ENCODE measurements at regions not wholly inside any gene's neighbourhood (a gene's known extent, or its start where the extent isn't known, plus 50 kb on each side); places are given as distances from the start of the nearest gene placed in this dataset.
A peak's percentile ranks its signal among the peaks of the same experiment; 100 is the strongest.
"Not testable (repeated sequence)": the region's sequence is repeated elsewhere in the genome, so short reads cannot be mapped to it uniquely, and the experiment has no call there.

DNA sequence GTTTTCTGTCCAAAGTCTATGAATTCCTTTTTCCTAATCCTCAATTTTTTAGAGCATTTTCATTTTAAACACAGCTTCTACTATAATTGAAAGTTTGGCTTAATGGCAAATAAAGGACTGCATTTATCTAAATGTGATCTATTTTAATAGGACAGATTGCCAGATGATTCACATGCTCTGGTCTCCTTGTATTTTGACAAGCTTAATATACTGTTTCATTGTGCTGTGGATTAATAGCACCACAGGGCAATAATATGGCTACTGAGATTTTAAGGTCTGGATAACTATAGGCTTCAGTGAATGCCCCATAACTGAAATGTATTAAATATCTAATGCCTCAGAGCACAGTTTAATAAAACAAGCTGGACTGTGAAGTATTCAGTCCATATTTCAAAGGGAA, 1362.8 kb downstream of the XPNPEP1 start:
- no peak overlapping the region for H3K4me3 Mint-ChIP-seq (ENCODE audit: unreplicated experiment)
- H3K27ac Mint-ChIP-seq (ENCODE audit: unreplicated experiment): no peak overlapping the region
- no peaks in the 10 kb centered on the region for H3K27me3 Mint-ChIP-seq (ENCODE audit: unreplicated experiment)
- no peak for DNase-seq (ENCODE audit: low spot score)
- TF ChIP-seq, protein P1, sequence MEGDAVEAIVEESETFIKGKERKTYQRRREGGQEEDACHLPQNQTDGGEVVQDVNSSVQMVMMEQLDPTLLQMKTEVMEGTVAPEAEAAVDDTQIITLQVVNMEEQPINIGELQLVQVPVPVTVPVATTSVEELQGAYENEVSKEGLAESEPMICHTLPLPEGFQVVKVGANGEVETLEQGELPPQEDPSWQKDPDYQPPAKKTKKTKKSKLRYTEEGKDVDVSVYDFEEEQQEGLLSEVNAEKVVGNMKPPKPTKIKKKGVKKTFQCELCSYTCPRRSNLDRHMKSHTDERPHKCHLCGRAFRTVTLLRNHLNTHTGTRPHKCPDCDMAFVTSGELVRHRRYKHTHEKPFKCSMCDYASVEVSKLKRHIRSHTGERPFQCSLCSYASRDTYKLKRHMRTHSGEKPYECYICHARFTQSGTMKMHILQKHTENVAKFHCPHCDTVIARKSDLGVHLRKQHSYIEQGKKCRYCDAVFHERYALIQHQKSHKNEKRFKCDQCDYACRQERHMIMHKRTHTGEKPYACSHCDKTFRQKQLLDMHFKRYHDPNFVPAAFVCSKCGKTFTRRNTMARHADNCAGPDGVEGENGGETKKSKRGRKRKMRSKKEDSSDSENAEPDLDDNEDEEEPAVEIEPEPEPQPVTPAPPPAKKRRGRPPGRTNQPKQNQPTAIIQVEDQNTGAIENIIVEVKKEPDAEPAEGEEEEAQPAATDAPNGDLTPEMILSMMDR (IDR thresholded peaks at IDR 0.05; ENCODE audit: unreplicated experiment): no peak
- H3K9me3 Mint-ChIP-seq (ENCODE audit: unreplicated experiment): no peaks in the 10 kb centered on the region
- H3K4me1 Mint-ChIP-seq (ENCODE audit: unreplicated experiment): peaks cover 3% of the 10 kb centered on the region
- no peaks in the 10 kb centered on the region for H3K36me3 Mint-ChIP-seq (ENCODE audit: low read depth, unreplicated experiment)

DNA sequence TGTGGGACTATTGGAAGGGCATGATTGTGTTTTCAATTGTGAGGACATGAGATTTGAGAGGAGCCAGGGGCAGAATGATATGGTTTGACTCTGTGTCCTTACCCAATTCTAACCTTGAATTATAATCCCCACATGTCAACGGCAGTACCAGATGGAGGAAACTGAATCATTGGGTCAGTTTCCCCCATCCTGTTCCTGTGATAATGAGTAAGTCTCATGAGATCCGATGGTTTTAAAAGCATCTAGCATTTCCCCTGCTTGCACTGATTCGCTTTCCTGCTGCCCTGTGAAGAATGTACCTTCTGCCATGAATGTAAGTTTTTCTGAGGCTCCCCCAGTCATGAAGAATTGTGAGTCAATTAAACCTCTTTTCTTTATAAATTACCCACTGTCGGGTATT, 1367.1 kb downstream of the XPNPEP1 start:
- Mint-ChIP-seq H3K27me3 (ENCODE audit: unreplicated experiment) (no peaks in the 10 kb centered on the region), H3K36me3 (ENCODE audit: low read depth, unreplicated experiment) (no peaks in the 10 kb centered on the region), H3K27ac (ENCODE audit: unreplicated experiment) (no peak overlapping the region), H3K9me3 (ENCODE audit: unreplicated experiment) (peaks cover 4% of the 10 kb centered on the region), H3K4me1 (ENCODE audit: unreplicated experiment) (peaks cover 3% of the 10 kb centered on the region), H3K4me3 (ENCODE audit: unreplicated experiment) (no peak overlapping the region)
- no peak for DNase-seq (ENCODE audit: low spot score)
- TF ChIP-seq, protein P1 (IDR thresholded peaks at IDR 0.05; ENCODE audit: unreplicated experiment): no peak

DNA sequence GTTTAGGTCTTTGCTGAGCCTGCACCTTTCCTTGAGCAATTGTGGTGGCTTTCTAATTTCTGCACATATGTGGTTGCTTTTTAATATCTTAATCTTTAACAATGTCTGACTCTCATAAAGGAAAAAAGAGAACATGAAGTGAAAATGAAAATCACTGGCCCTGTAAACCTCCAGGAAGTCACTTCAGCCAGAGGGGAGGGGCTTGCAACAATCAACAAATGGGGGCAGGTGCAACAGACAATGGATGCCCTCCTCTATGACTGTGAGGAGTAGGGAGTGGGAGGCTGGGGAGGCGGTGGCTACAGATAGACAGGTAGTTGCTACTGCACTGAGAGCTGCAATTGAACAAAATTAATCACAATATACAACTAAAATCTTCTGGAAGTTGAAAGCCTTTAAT, 1377.4 kb downstream of the XPNPEP1 start:
- TF ChIP-seq, protein P1 (IDR thresholded peaks at IDR 0.05; ENCODE audit: unreplicated experiment): no peak
- Mint-ChIP-seq H3K4me1 (ENCODE audit: unreplicated experiment) (no peaks in the 10 kb centered on the region), H3K27me3 (ENCODE audit: unreplicated experiment) (no peaks in the 10 kb centered on the region), H3K27ac (ENCODE audit: unreplicated experiment) (no peak overlapping the region), H3K36me3 (ENCODE audit: low read depth, unreplicated experiment) (no peaks in the 10 kb centered on the region), H3K9me3 (ENCODE audit: unreplicated experiment) (no peaks in the 10 kb centered on the region), H3K4me3 (ENCODE audit: unreplicated experiment) (no peak overlapping the region)
- no peak for DNase-seq (ENCODE audit: low spot score)

DNA sequence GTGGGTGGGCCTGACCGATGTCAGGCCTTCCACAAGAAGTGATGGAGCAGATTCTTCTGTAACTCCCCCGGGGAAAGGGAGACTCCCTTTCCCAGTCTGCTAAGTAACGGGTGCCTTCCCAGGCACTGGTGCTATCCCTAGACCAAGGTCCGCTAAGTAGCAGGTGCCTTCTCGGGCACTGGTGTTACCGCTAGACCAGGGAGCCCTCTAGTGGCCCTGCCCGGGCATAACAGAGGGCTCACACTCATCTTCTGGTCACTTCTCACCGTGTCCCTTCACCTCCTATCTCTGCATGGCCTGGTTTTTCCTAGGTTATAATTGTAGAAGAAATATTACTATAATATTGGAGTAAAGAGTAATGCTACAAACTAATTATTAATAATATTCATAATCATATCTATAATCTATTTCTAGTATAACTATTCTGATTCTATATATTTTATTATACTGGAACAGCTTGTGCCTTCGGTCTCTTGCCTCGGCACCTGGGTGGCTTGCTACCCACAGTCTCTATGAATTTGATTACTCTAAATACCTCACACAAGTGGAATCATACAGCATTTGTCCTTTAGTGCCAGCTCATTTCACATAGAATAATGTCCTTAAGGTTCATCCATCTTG, 1378.7 kb downstream of the XPNPEP1 start:
- no peak overlapping the region for H3K4me3 Mint-ChIP-seq (ENCODE audit: unreplicated experiment)
- no peaks in the 10 kb centered on the region for H3K4me1 Mint-ChIP-seq (ENCODE audit: unreplicated experiment)
- no peaks in the 10 kb centered on the region for H3K27me3 Mint-ChIP-seq (ENCODE audit: unreplicated experiment)
- no peaks in the 10 kb centered on the region for H3K9me3 Mint-ChIP-seq (ENCODE audit: unreplicated experiment)
- no peaks in the 10 kb centered on the region for H3K36me3 Mint-ChIP-seq (ENCODE audit: low read depth, unreplicated experiment)
- TF ChIP-seq, protein P1 (IDR thresholded peaks at IDR 0.05; ENCODE audit: unreplicated experiment): peak; percentile 80
- DNase-seq (ENCODE audit: low spot score): peak; percentile 80
- H3K27ac Mint-ChIP-seq (ENCODE audit: unreplicated experiment): no peak overlapping the region

DNA sequence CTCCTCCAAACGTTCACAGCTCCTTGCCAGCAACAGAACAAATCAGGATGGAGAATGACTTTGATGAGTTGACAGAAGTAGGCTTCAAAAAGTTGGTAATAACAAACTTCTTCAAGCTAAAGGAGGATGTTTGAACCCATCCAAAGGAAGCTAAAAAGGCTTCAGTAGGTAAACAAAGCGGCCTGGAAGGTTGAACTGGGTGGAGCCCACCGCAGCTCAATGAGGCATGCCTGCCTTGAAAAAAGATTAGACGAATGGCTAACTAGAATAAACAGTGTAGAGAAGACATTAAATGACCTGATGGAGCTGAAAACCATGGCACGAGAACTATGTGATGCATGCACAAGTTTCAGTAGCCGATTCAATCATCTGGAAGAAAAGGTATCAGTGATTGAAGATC, 1369.0 kb upstream of the SORCS1 start:
- H3K36me3 Mint-ChIP-seq (ENCODE audit: low read depth, unreplicated experiment); H3K4me3 Mint-ChIP-seq (ENCODE audit: unreplicated experiment); H3K27me3 Mint-ChIP-seq (ENCODE audit: unreplicated experiment); DNase-seq (ENCODE audit: low spot score); H3K4me1 Mint-ChIP-seq (ENCODE audit: unreplicated experiment); H3K9me3 Mint-ChIP-seq (ENCODE audit: unreplicated experiment); H3K27ac Mint-ChIP-seq (ENCODE audit: unreplicated experiment): not testable (repeated sequence)

Data from endothelial cell (in vitro differentiated cells).